ENCODE measurements at regions not wholly inside any gene's neighbourhood (a gene's known extent, or its start where the extent isn't known, plus 50 kb on each side); places are given as distances from the start of the nearest gene placed in this dataset.
"Not testable (repeated sequence)": the region's sequence is repeated elsewhere in the genome, so short reads cannot be mapped to it uniquely, and the experiment has no call there.

GRCh38 chr3:153394017-153394416, 232.0 kb downstream of the RAP2B start:
- Histone ChIP-seq H3K9ac (ENCODE audit: low read depth in 1 of 2, low read length in 2 of 2) (no peak overlapping the region), H3K4me1 (ENCODE audit: control insufficient read depth in 1 of 2, insufficient read depth in 2 of 2, low read length in 2 of 2) (no peaks in the 10 kb centered on the region), H3K27ac (ENCODE audit: low read depth, low read length) (no peak overlapping the region), H3K9me3 (ENCODE audit: control insufficient read depth in 1 of 2, low read length in 2 of 2) (peaks cover 3 to 7% of the 10 kb centered on the region in 2 donors), H3K27me3 (ENCODE audit: control insufficient read depth in 1 of 2, insufficient read depth in 2 of 2, low read length in 2 of 2) (no peaks in the 10 kb centered on the region), H3K4me3 (ENCODE audit: low read depth in 1 of 2, low read length in 2 of 2) (no peak overlapping the region), H3K36me3 (ENCODE audit: control insufficient read depth in 1 of 2, insufficient read depth in 2 of 2, low read length in 2 of 2) (no peaks in the 10 kb centered on the region)

GRCh38 chr3:153396581-153396980, 234.6 kb downstream of the RAP2B start:
- Histone ChIP-seq H3K9me3 (ENCODE audit: control insufficient read depth in 1 of 2, low read length in 2 of 2) (peaks cover 3 to 7% of the 10 kb centered on the region in 2 donors), H3K4me3 (ENCODE audit: low read depth in 1 of 2, low read length in 2 of 2) (no peak overlapping the region), H3K4me1 (ENCODE audit: control insufficient read depth in 1 of 2, insufficient read depth in 2 of 2, low read length in 2 of 2) (no peaks in the 10 kb centered on the region), H3K27me3 (ENCODE audit: control insufficient read depth in 1 of 2, insufficient read depth in 2 of 2, low read length in 2 of 2) (no peaks in the 10 kb centered on the region), H3K36me3 (ENCODE audit: control insufficient read depth in 1 of 2, insufficient read depth in 2 of 2, low read length in 2 of 2) (no peaks in the 10 kb centered on the region), H3K27ac (ENCODE audit: low read depth, low read length) (no peak overlapping the region), H3K9ac (ENCODE audit: low read depth in 1 of 2, low read length in 2 of 2) (no peak overlapping the region)

- H3K36me3 ChIP-seq (ENCODE audit: control insufficient read depth in 1 of 2, insufficient read depth in 2 of 2, low read length in 2 of 2), result no peaks in the 10 kb centered on the region
- no peaks in the 10 kb centered on the region for H3K4me1 ChIP-seq (ENCODE audit: control insufficient read depth in 1 of 2, insufficient read depth in 2 of 2, low read length in 2 of 2)
- H3K9ac ChIP-seq (ENCODE audit: low read depth in 1 of 2, low read length in 2 of 2), result no peak overlapping the region
- H3K9me3 ChIP-seq (ENCODE audit: control insufficient read depth in 1 of 2, low read length in 2 of 2), result peaks cover 3 to 7% of the 10 kb centered on the region in 2 donors
- H3K27ac ChIP-seq (ENCODE audit: low read depth, low read length), result no peak overlapping the region
- H3K4me3 ChIP-seq (ENCODE audit: low read depth in 1 of 2, low read length in 2 of 2), result no peak overlapping the region
- H3K27me3 ChIP-seq (ENCODE audit: control insufficient read depth in 1 of 2, insufficient read depth in 2 of 2, low read length in 2 of 2), result no peaks in the 10 kb centered on the region
Observed at GRCh38 chr3:153397794-153398193, 235.8 kb downstream of the RAP2B start.

GRCh38 chr3:153399636-153400035, 237.6 kb downstream of the RAP2B start:
- Histone ChIP-seq H3K36me3 (ENCODE audit: control insufficient read depth in 1 of 2, insufficient read depth in 2 of 2, low read length in 2 of 2) (no peaks in the 10 kb centered on the region), H3K27me3 (ENCODE audit: control insufficient read depth in 1 of 2, insufficient read depth in 2 of 2, low read length in 2 of 2) (no peaks in the 10 kb centered on the region), H3K27ac (ENCODE audit: low read depth, low read length) (no peak overlapping the region), H3K4me3 (ENCODE audit: low read depth in 1 of 2, low read length in 2 of 2) (no peak overlapping the region), H3K9ac (ENCODE audit: low read depth in 1 of 2, low read length in 2 of 2) (no peak overlapping the region), H3K9me3 (ENCODE audit: control insufficient read depth in 1 of 2, low read length in 2 of 2) (peaks cover 0 to 5% of the 10 kb centered on the region in 2 donors), H3K4me1 (ENCODE audit: control insufficient read depth in 1 of 2, insufficient read depth in 2 of 2, low read length in 2 of 2) (no peaks in the 10 kb centered on the region)

GRCh38 chr3:153400641-153401040, 238.6 kb downstream of the RAP2B start:
- H3K9ac ChIP-seq (ENCODE audit: low read depth in 1 of 2, low read length in 2 of 2), result no peak overlapping the region
- H3K36me3 ChIP-seq (ENCODE audit: control insufficient read depth in 1 of 2, insufficient read depth in 2 of 2, low read length in 2 of 2), result no peaks in the 10 kb centered on the region
- no peaks in the 10 kb centered on the region for H3K9me3 ChIP-seq (ENCODE audit: control insufficient read depth in 1 of 2, low read length in 2 of 2)
- no peaks in the 10 kb centered on the region for H3K27me3 ChIP-seq (ENCODE audit: control insufficient read depth in 1 of 2, insufficient read depth in 2 of 2, low read length in 2 of 2)
- H3K4me1 ChIP-seq (ENCODE audit: control insufficient read depth in 1 of 2, insufficient read depth in 2 of 2, low read length in 2 of 2), result no peaks in the 10 kb centered on the region
- H3K27ac ChIP-seq (ENCODE audit: low read depth, low read length), result no peak overlapping the region
- no peak overlapping the region for H3K4me3 ChIP-seq (ENCODE audit: low read depth in 1 of 2, low read length in 2 of 2)

GRCh38 chr3:153404157-153404556, 242.1 kb downstream of the RAP2B start:
- H3K9ac ChIP-seq (ENCODE audit: low read depth in 1 of 2, low read length in 2 of 2), result no peak overlapping the region

GRCh38 chr3:153405320-153405719, 243.3 kb downstream of the RAP2B start:
- not testable (repeated sequence) for H3K9ac ChIP-seq (ENCODE audit: low read depth in 1 of 2, low read length in 2 of 2); H3K4me3 ChIP-seq (ENCODE audit: low read depth in 1 of 2, low read length in 2 of 2); H3K27me3 ChIP-seq (ENCODE audit: control insufficient read depth in 1 of 2, insufficient read depth in 2 of 2, low read length in 2 of 2); H3K27ac ChIP-seq (ENCODE audit: low read depth, low read length); H3K4me1 ChIP-seq (ENCODE audit: control insufficient read depth in 1 of 2, insufficient read depth in 2 of 2, low read length in 2 of 2); H3K9me3 ChIP-seq (ENCODE audit: control insufficient read depth in 1 of 2, low read length in 2 of 2); H3K36me3 ChIP-seq (ENCODE audit: control insufficient read depth in 1 of 2, insufficient read depth in 2 of 2, low read length in 2 of 2)

More at GRCh38 chr3:153404157-153404556, 242.1 kb downstream of the RAP2B start:
- no peak overlapping the region for H3K27ac ChIP-seq (ENCODE audit: low read depth, low read length)
- no peak overlapping the region for H3K4me3 ChIP-seq (ENCODE audit: low read depth in 1 of 2, low read length in 2 of 2)
- H3K36me3 ChIP-seq (ENCODE audit: control insufficient read depth in 1 of 2, insufficient read depth in 2 of 2, low read length in 2 of 2), result no peaks in the 10 kb centered on the region
- no peaks in the 10 kb centered on the region for H3K27me3 ChIP-seq (ENCODE audit: control insufficient read depth in 1 of 2, insufficient read depth in 2 of 2, low read length in 2 of 2)
- H3K4me1 ChIP-seq (ENCODE audit: control insufficient read depth in 1 of 2, insufficient read depth in 2 of 2, low read length in 2 of 2), result no peaks in the 10 kb centered on the region
- no peaks in the 10 kb centered on the region for H3K9me3 ChIP-seq (ENCODE audit: control insufficient read depth in 1 of 2, low read length in 2 of 2)

GRCh38 chr3:153410517-153410916, 248.5 kb downstream of the RAP2B start:
- no peaks in the 10 kb centered on the region for H3K27me3 ChIP-seq (ENCODE audit: control insufficient read depth in 1 of 2, insufficient read depth in 2 of 2, low read length in 2 of 2)
- no peaks in the 10 kb centered on the region for H3K4me1 ChIP-seq (ENCODE audit: control insufficient read depth in 1 of 2, insufficient read depth in 2 of 2, low read length in 2 of 2)
- no peak overlapping the region for H3K4me3 ChIP-seq (ENCODE audit: low read depth in 1 of 2, low read length in 2 of 2)
- H3K9me3 ChIP-seq (ENCODE audit: control insufficient read depth in 1 of 2, low read length in 2 of 2), result no peaks in the 10 kb centered on the region
- H3K9ac ChIP-seq (ENCODE audit: low read depth in 1 of 2, low read length in 2 of 2), result no peak overlapping the region
- H3K27ac ChIP-seq (ENCODE audit: low read depth, low read length), result no peak overlapping the region
- H3K36me3 ChIP-seq (ENCODE audit: control insufficient read depth in 1 of 2, insufficient read depth in 2 of 2, low read length in 2 of 2), result no peaks in the 10 kb centered on the region

GRCh38 chr3:153414982-153415381, 253.0 kb downstream of the RAP2B start:
- Histone ChIP-seq H3K27me3 (ENCODE audit: control insufficient read depth in 1 of 2, insufficient read depth in 2 of 2, low read length in 2 of 2) (no peaks in the 10 kb centered on the region), H3K27ac (ENCODE audit: low read depth, low read length) (no peak overlapping the region), H3K9me3 (ENCODE audit: control insufficient read depth in 1 of 2, low read length in 2 of 2) (peaks cover 2 to 4% of the 10 kb centered on the region in 2 donors), H3K36me3 (ENCODE audit: control insufficient read depth in 1 of 2, insufficient read depth in 2 of 2, low read length in 2 of 2) (no peaks in the 10 kb centered on the region), H3K4me1 (ENCODE audit: control insufficient read depth in 1 of 2, insufficient read depth in 2 of 2, low read length in 2 of 2) (no peaks in the 10 kb centered on the region), H3K4me3 (ENCODE audit: low read depth in 1 of 2, low read length in 2 of 2) (no peak overlapping the region), H3K9ac (ENCODE audit: low read depth in 1 of 2, low read length in 2 of 2) (no peak overlapping the region)

- Histone ChIP-seq H3K27me3 (ENCODE audit: control insufficient read depth in 1 of 2, insufficient read depth in 2 of 2, low read length in 2 of 2) (no peaks in the 10 kb centered on the region), H3K4me1 (ENCODE audit: control insufficient read depth in 1 of 2, insufficient read depth in 2 of 2, low read length in 2 of 2) (no peaks in the 10 kb centered on the region), H3K9me3 (ENCODE audit: control insufficient read depth in 1 of 2, low read length in 2 of 2) (peaks cover 13 to 18% of the 10 kb centered on the region in 2 donors), H3K4me3 (ENCODE audit: low read depth in 1 of 2, low read length in 2 of 2) (no peak overlapping the region), H3K36me3 (ENCODE audit: control insufficient read depth in 1 of 2, insufficient read depth in 2 of 2, low read length in 2 of 2) (no peaks in the 10 kb centered on the region), H3K27ac (ENCODE audit: low read depth, low read length) (no peak overlapping the region), H3K9ac (ENCODE audit: low read depth in 1 of 2, low read length in 2 of 2) (no peak overlapping the region)
Observed at GRCh38 chr3:153422314-153422713, 260.3 kb downstream of the RAP2B start.

GRCh38 chr3:153423820-153424219, 261.8 kb downstream of the RAP2B start:
- H3K4me3 ChIP-seq (ENCODE audit: low read depth in 1 of 2, low read length in 2 of 2); H3K36me3 ChIP-seq (ENCODE audit: control insufficient read depth in 1 of 2, insufficient read depth in 2 of 2, low read length in 2 of 2); H3K9ac ChIP-seq (ENCODE audit: low read depth in 1 of 2, low read length in 2 of 2); H3K4me1 ChIP-seq (ENCODE audit: control insufficient read depth in 1 of 2, insufficient read depth in 2 of 2, low read length in 2 of 2); H3K27me3 ChIP-seq (ENCODE audit: control insufficient read depth in 1 of 2, insufficient read depth in 2 of 2, low read length in 2 of 2); H3K27ac ChIP-seq (ENCODE audit: low read depth, low read length): not testable (repeated sequence)
- H3K9me3 ChIP-seq (ENCODE audit: control insufficient read depth in 1 of 2, low read length in 2 of 2), result peaks cover 8 to 20% of the 10 kb centered on the region in 2 donors
